GM10266 (cell line): ENCODE measurements at regions not wholly inside any gene's neighbourhood (a gene's known extent, or its start where the extent isn't known, plus 50 kb on each side); places are given as distances from the start of the nearest gene placed in this dataset.

ENCODE experiments used
- DNase-seq: peaks from one replicate; pipeline ENCODE4 v3.0.0; 2012; ENCODE audit errors: extremely low spot score
- TF ChIP-seq, protein P1 (sequence below): IDR thresholded peaks from 2 replicates; pipeline ENCODE4 v1.5.1; 2012; ENCODE audit warnings: mild to moderate bottlenecking, low read depth; ENCODE audit not compliant: control insufficient read depth, insufficient read depth; ENCODE audit errors: missing control alignments

GRCh38 chr21:16370186-16370585 is 640.4 kb downstream of the USP25 start:
- TF ChIP-seq, protein P1, sequence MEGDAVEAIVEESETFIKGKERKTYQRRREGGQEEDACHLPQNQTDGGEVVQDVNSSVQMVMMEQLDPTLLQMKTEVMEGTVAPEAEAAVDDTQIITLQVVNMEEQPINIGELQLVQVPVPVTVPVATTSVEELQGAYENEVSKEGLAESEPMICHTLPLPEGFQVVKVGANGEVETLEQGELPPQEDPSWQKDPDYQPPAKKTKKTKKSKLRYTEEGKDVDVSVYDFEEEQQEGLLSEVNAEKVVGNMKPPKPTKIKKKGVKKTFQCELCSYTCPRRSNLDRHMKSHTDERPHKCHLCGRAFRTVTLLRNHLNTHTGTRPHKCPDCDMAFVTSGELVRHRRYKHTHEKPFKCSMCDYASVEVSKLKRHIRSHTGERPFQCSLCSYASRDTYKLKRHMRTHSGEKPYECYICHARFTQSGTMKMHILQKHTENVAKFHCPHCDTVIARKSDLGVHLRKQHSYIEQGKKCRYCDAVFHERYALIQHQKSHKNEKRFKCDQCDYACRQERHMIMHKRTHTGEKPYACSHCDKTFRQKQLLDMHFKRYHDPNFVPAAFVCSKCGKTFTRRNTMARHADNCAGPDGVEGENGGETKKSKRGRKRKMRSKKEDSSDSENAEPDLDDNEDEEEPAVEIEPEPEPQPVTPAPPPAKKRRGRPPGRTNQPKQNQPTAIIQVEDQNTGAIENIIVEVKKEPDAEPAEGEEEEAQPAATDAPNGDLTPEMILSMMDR = no peak
- no peak for DNase-seq

- TF ChIP-seq, protein P1 = no peak
- DNase-seq = no peak
Measured at GRCh38 chr21:16372586-16372985, 642.8 kb downstream of the USP25 start.

DNA sequence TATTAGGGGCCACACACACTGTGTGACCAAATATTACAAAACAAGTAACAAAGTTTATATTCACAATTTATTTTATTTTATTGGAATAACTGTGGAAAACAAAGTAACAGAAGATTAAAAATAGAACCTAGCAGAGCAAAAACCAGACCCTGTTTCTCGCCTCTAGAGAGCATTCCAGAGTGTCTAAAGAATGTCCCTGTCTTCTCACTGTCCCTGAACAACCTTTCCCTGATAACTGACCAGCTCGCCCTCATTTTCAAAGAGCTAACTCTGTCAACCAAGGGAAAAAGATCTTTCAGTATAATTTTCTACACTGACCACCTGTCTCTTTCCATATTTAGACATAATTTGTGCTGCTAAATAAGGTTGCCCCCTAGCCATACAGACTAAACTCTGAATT is 646.9 kb downstream of the USP25 start:
- TF ChIP-seq, protein P1 = no peak
- DNase-seq = no peak

DNA sequence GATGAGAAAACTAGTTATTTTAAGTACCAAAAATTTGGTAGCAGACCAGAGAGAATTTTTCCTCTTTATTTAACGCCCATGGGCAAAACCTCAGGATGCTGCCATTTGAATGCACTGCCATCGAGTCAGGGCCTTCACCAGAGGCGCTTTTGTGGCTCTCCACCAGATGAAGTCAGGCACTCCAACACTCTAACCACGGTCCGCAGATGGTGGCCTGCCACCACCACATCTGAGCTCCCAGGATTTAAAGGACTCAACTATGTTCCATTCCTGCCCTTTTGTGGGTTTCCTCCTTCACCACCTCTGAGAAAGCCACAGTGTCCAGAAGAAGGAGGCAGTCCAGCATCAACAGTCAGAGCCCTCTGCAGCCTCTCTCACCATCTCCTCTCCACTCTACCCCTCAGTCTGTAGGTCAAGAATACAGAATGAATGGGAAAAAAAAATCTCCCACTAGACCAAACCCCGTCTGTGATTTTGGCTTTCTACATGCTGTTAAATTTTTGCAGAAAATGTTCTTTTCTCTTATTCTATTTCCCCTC is 647.4 kb downstream of the USP25 start:
- TF ChIP-seq, protein P1 = no peak
- DNase-seq = no peak

- DNase-seq = no peak
- TF ChIP-seq, protein P1 = no peak
Measured at GRCh38 chr21:16377857-16378256, 648.1 kb downstream of the USP25 start.

GRCh38 chr21:16378525-16378924 is 648.7 kb downstream of the USP25 start:
- DNase-seq = no peak
- TF ChIP-seq, protein P1 = no peak

GRCh38 chr21:16388291-16388690 is 658.5 kb downstream of the USP25 start:
- TF ChIP-seq, protein P1 = no peak
- no peak for DNase-seq
